Left ventricle myocardium inferior (tissue), 1 donor: ENCODE measurements at regions not wholly inside any gene's neighbourhood (a gene's known extent, or its start where the extent isn't known, plus 50 kb on each side); places are given as distances from the start of the nearest gene placed in this dataset.

Source experiments
- DNase-seq: peaks from one replicate; pipeline ENCODE4 v3.0.0-alpha.2; 2020
- H3K27ac ChIP-seq: fragments of 200-600 bp; replicated peaks from 2 replicates; pipeline ENCODE4 v1.8.0; 2021
- H3K27me3 ChIP-seq: fragments of 200-600 bp; 2 replicates; pipeline ENCODE4 v1.8.0; 2021; ENCODE audit warnings: low read depth
- H3K36me3 ChIP-seq: fragments of 200-600 bp; 2 replicates; pipeline ENCODE4 v1.8.0; 2021
- H3K4me1 ChIP-seq: fragments of 200-600 bp; 2 replicates; pipeline ENCODE4 v1.8.0; 2021
- H3K4me3 ChIP-seq: fragments of 200-600 bp; 2 replicates; pipeline ENCODE4 v1.8.0; 2021; ENCODE audit warnings: mild to moderate bottlenecking, moderate library complexity
- H3K9me3 ChIP-seq: fragments of 200-600 bp; replicated peaks from 2 replicates; pipeline ENCODE4 v1.8.0; 2021
- CTCF ChIP-seq: fragments of 200-600 bp; IDR thresholded peaks from 2 replicates; pipeline ENCODE4 v1.8.0; 2021; ENCODE audit warnings: antibody characterized with exemption, mild to moderate bottlenecking, borderline replicate concordance
- intact Hi-C: fragments of 100-400 bp; cut with micrococcal nuclease; formaldehyde crosslinking; loops from one replicate; pipeline ENCODE4 v1.11.0; 2022
- donor health status: DM: no; HTN: yes; CAD: no; lungs with severe emphysema.

GRCh38 chr9:81382281-81382680, 307.1 kb downstream of the TLE1 start:
- Histone ChIP-seq H3K4me3 (no peak overlapping the region), H3K36me3 (no peaks in the 10 kb centered on the region), H3K27ac (no peak overlapping the region), H3K27me3 (no peaks in the 10 kb centered on the region), H3K4me1 (no peaks in the 10 kb centered on the region), H3K9me3 (no peaks in the 10 kb centered on the region)
- no peak for DNase-seq
- intact Hi-C loops = no loop called here
- no peak for TF ChIP-seq CTCF

- DNase-seq = no peak
- H3K9me3 ChIP-seq = no peaks in the 10 kb centered on the region
- H3K36me3 ChIP-seq = no peaks in the 10 kb centered on the region
- TF ChIP-seq CTCF = no peak
- no peak overlapping the region for H3K27ac ChIP-seq
- intact Hi-C loops = no loop called here
- H3K4me1 ChIP-seq = no peaks in the 10 kb centered on the region
- H3K4me3 ChIP-seq = no peak overlapping the region
- H3K27me3 ChIP-seq = no peaks in the 10 kb centered on the region
These were observed 307.7 kb downstream of the TLE1 start for GRCh38 chr9:81381694-81382093.

- H3K4me3 ChIP-seq = no peak overlapping the region
- intact Hi-C loops = no loop called here
- H3K36me3 ChIP-seq = no peaks in the 10 kb centered on the region
- DNase-seq = no peak
- no peaks in the 10 kb centered on the region for H3K27me3 ChIP-seq
- no peak for TF ChIP-seq CTCF
- H3K27ac ChIP-seq = no peak overlapping the region
- peaks cover 6% of the 10 kb centered on the region for H3K4me1 ChIP-seq
- H3K9me3 ChIP-seq = no peaks in the 10 kb centered on the region
These were observed 308.6 kb downstream of the TLE1 start for GRCh38 chr9:81380504-81381359.

- H3K36me3 ChIP-seq = no peaks in the 10 kb centered on the region
- H3K27me3 ChIP-seq = no peaks in the 10 kb centered on the region
- peaks cover 17% of the 10 kb centered on the region for H3K4me1 ChIP-seq
- no peaks in the 10 kb centered on the region for H3K9me3 ChIP-seq
- H3K4me3 ChIP-seq = no peak overlapping the region
- no peak overlapping the region for H3K27ac ChIP-seq
- no peak for DNase-seq
- TF ChIP-seq CTCF = no peak
- intact Hi-C loops = no loop called here
These were observed 309.7 kb downstream of the TLE1 start for GRCh38 chr9:81379655-81380054.

GRCh38 chr9:81377921-81378320, 311.4 kb downstream of the TLE1 start:
- Histone ChIP-seq H3K27ac (no peak overlapping the region), H3K27me3 (no peaks in the 10 kb centered on the region), H3K4me3 (no peak overlapping the region), H3K4me1 (peaks cover 27% of the 10 kb centered on the region), H3K9me3 (no peaks in the 10 kb centered on the region), H3K36me3 (no peaks in the 10 kb centered on the region)
- no peak for TF ChIP-seq CTCF
- intact Hi-C loops = no loop called here
- DNase-seq = no peak
